Adrenal gland (tissue), 9 donors: ENCODE measurements at regions not wholly inside any gene's neighbourhood (a gene's known extent, or its start where the extent isn't known, plus 50 kb on each side); places are given as distances from the start of the nearest gene placed in this dataset.

Experiments
- DNase-seq, 7 donors: peaks; one replicate each; pipeline ENCODE4 v3.0.0-alpha.2; 2019 to 2020
- H3K27ac ChIP-seq, 5 donors: fragments of 200-600 bp; sonication (generic) in 4 of 5; 1 replicate in 3 of 5; 2 replicates in 2 of 5; pipeline versions ENCODE4 v1.5.1 to v1.8.0; 2016 to 2020; ENCODE audit warnings: mild to moderate bottlenecking in 1 of 5
- H3K27me3 ChIP-seq: fragments of 200-600 bp; 2 replicates; pipeline ENCODE4 v1.8.0; 2021
- H3K36me3 ChIP-seq, 2 donors: fragments of 200-600 bp; replicated peaks in 1 of 2; 1 replicate in 1 of 2; 2 replicates in 1 of 2; pipeline versions ENCODE4 v1.5.1 to v1.8.0; 2018 to 2022
- H3K4me1 ChIP-seq, 2 donors: fragments of 200-600 bp; replicated peaks in 1 of 2; 1 replicate in 1 of 2; 2 replicates in 1 of 2; pipeline versions ENCODE4 v1.5.1 to v1.8.0; 2018 to 2021
- H3K4me3 ChIP-seq, 4 donors: fragments of 200-600 bp; sonication (generic) in 3 of 4; one replicate each; pipeline ENCODE4 v1.5.1; 2016 to 2018
- H3K9me3 ChIP-seq, 3 donors: fragments of 200-600 bp; sonication (generic) in 1 of 3; replicated peaks in 1 of 3; 1 replicate in 2 of 3; 2 replicates in 1 of 3; pipeline versions ENCODE4 v1.5.1 to v1.8.0; 2016 to 2021
- POLR2A ChIP-seq, 2 donors: fragments of 450-650 bp; IDR thresholded peaks; one replicate each; pipeline ENCODE4 v1.6.1; 2017; ENCODE audit warnings: antibody characterized with exemption in 2 of 2, mild to moderate bottlenecking in 2 of 2, moderate library complexity in 1 of 2
- WGBS, 4 donors: extraction: QIAGEN DNeasy Blood & Tissue Kit in 2 of 4; methylation state at CpG; one replicate each; pipeline versions ENCODE4 v1.1.5 to v1.1.7; 2013 to 2017; 5-methylcytosine and 5-hydroxymethylcytosine counted together
- intact Hi-C, 2 donors: fragments of 100-400 bp; cut with DNase I; formaldehyde crosslinking; loops; one replicate each; pipeline versions ENCODE4 v1.14.1 to v1.15.0; 2022 to 2023
- TF ChIP-seq, protein P1 (sequence below), 6 experiments: fragments of 450-650 bp in 4 of 6; fragments of 200-600 bp in 2 of 6; sonication (generic) in 1 of 6; IDR thresholded peaks; 1 replicate in 5 of 6; 2 replicates in 1 of 6; pipeline versions ENCODE4 v1.5.1 to v1.8.0; 2016 to 2021; ENCODE audit warnings: antibody characterized with exemption in 6 of 6, mild to moderate bottlenecking in 2 of 6, moderate library complexity in 1 of 6
- donor health status: healthy with polysubstance abuse.
- donor health status: Bipolar disorder and iron deficiency.
- donor health status: DM: yes; HTN: yes; CAD: no.
- donor health status: DM: no; HTN: no; CAD: no.
- donor health status: DM: no; HTN: no; CAD: no.

DNA sequence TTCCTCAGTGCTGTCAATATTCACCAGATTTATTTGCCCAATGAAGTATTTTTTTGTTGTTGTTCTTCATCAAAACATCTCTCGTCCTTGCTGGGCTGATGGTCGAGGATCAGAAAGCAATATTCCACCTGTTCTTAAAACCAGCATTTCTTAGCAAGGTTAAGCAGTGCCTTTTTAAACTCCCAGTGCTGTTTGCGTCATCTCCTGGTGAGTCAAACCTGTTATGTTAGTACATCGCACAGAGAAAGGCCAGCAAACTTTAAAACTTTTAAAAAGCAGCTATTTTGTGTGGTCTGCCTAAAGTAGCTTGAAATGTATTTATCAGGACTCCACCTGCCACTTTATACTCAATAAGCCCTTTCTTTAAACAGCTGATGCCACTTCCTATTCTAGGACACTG, 802.0 kb downstream of the KCNA4 start:
- Histone ChIP-seq H3K27ac (no peak overlapping the region), H3K4me3 (no peak overlapping the region), H3K4me1 (no peaks in the 10 kb centered on the region), H3K36me3 (no peaks in the 10 kb centered on the region), H3K27me3 (no peaks in the 10 kb centered on the region), H3K9me3 (no peaks in the 10 kb centered on the region)
- intact Hi-C loops: no loop called here
- no peak for DNase-seq
- WGBS, 4 donors: 47 to 57% (median 53%) methylated on average over 4 of the region's 4 CpGs
- no peak for TF ChIP-seq POLR2A (IDR thresholded peaks at IDR 0.05)
- TF ChIP-seq, protein P1, sequence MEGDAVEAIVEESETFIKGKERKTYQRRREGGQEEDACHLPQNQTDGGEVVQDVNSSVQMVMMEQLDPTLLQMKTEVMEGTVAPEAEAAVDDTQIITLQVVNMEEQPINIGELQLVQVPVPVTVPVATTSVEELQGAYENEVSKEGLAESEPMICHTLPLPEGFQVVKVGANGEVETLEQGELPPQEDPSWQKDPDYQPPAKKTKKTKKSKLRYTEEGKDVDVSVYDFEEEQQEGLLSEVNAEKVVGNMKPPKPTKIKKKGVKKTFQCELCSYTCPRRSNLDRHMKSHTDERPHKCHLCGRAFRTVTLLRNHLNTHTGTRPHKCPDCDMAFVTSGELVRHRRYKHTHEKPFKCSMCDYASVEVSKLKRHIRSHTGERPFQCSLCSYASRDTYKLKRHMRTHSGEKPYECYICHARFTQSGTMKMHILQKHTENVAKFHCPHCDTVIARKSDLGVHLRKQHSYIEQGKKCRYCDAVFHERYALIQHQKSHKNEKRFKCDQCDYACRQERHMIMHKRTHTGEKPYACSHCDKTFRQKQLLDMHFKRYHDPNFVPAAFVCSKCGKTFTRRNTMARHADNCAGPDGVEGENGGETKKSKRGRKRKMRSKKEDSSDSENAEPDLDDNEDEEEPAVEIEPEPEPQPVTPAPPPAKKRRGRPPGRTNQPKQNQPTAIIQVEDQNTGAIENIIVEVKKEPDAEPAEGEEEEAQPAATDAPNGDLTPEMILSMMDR (IDR thresholded peaks at IDR 0.05): no peak

DNA sequence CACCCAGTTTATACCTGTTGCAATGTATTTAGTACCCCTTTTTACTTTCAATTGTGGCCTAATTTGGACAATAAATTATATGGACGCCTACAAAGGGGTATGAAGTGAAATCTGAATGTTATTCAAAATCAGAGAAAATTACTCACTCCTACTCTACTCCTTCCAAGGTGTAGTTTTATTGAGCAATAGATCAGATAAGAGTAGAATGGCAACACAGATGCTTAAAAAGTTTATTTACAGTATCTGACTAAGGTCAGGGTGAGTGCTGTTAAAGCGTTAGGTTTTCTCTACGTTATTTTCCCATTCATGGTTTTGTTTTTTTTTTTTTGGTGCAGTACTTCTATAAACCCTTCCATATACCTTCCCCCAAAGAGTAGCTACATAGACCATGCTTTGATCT, 805.6 kb downstream of the KCNA4 start:
- Histone ChIP-seq H3K9me3 (no peaks in the 10 kb centered on the region), H3K4me1 (no peaks in the 10 kb centered on the region), H3K36me3 (no peaks in the 10 kb centered on the region), H3K27me3 (no peaks in the 10 kb centered on the region), H3K27ac (no peak overlapping the region), H3K4me3 (no peak overlapping the region)
- intact Hi-C loops: no loop called here
- 60 to 62% (median 62%) methylated on average over 3 of the region's 3 CpGs for WGBS, 4 donors
- DNase-seq: no peak
- TF ChIP-seq, protein P1 (IDR thresholded peaks at IDR 0.05): no peak
- no peak for TF ChIP-seq POLR2A (IDR thresholded peaks at IDR 0.05)

DNA sequence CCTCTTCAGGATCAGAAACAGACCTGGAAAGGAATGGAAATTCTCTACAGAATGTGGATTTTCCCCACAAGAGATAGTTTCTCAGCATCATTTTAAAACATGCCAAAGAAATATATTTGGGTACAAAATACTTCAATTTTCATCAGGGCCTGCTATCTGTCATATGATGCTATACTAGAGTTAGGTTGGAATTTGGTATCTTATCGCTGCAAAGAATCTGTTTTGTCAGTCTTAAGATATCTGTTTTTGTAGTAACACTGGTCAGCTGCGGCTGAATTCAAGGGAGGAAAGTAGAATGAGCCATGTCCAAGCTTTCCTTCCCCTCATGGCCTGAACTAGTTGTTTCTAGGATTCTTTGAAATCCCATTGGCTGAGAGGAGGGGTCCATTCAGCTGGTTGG, 806.4 kb downstream of the KCNA4 start:
- H3K27ac ChIP-seq: no peak overlapping the region
- 75 to 90% (median 82%) methylated on average over 2 of the region's 2 CpGs for WGBS, 4 donors
- no peaks in the 10 kb centered on the region for H3K36me3 ChIP-seq
- no peaks in the 10 kb centered on the region for H3K4me1 ChIP-seq
- H3K27me3 ChIP-seq: no peaks in the 10 kb centered on the region
- intact Hi-C loops: no loop called here
- DNase-seq: no peak
- no peak overlapping the region for H3K4me3 ChIP-seq
- TF ChIP-seq, protein P1 (IDR thresholded peaks at IDR 0.05): no peak
- TF ChIP-seq POLR2A (IDR thresholded peaks at IDR 0.05): no peak
- no peaks in the 10 kb centered on the region for H3K9me3 ChIP-seq

DNA sequence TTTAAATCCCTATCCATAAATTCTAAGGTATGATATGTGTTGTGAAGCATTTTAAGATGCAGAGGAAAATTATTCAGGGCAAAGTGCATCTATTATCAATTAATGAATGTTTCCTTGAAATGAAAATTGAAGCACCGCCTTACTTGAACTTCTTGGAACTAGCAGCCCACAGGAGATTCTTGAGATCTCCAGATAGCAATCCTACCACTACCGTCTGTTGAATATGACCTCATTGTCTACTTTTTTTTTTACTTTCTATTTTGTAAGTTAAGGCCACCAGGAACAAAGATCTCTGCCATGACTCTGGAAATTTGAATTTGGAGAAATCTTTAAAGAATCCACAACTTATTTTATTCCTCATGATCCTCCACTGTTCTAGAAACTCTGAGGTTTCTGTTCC, 808.7 kb downstream of the KCNA4 start:
- H3K4me1 ChIP-seq: no peaks in the 10 kb centered on the region
- intact Hi-C loops: no loop called here
- no peak overlapping the region for H3K4me3 ChIP-seq
- WGBS, 4 donors: 63 to 71% (median 66%) methylated on average over 2 of the region's 2 CpGs
- no peak for TF ChIP-seq POLR2A (IDR thresholded peaks at IDR 0.05)
- TF ChIP-seq, protein P1 (IDR thresholded peaks at IDR 0.05): no peak
- H3K9me3 ChIP-seq: no peaks in the 10 kb centered on the region
- no peak overlapping the region for H3K27ac ChIP-seq
- H3K27me3 ChIP-seq: no peaks in the 10 kb centered on the region
- DNase-seq: no peak
- H3K36me3 ChIP-seq: no peaks in the 10 kb centered on the region
